CD4-positive, alpha-beta T cell treated with Interleukin-10 for 1 hour (primary cell): ENCODE measurements at regions not wholly inside any gene's neighbourhood (a gene's known extent, or its start where the extent isn't known, plus 50 kb on each side); places are given as distances from the start of the nearest gene placed in this dataset.
"Not testable (repeated sequence)": the region's sequence is repeated elsewhere in the genome, so short reads cannot be mapped to it uniquely, and the experiment has no call there.

Experiments
- DNase-seq: peaks from one replicate; pipeline ENCODE4 v3.0.0-alpha.2; 2020

- DNase-seq = no peak
Observed at GRCh38 chr12:107378609-107379008, 285.3 kb upstream of the CRY1 start.

DNA sequence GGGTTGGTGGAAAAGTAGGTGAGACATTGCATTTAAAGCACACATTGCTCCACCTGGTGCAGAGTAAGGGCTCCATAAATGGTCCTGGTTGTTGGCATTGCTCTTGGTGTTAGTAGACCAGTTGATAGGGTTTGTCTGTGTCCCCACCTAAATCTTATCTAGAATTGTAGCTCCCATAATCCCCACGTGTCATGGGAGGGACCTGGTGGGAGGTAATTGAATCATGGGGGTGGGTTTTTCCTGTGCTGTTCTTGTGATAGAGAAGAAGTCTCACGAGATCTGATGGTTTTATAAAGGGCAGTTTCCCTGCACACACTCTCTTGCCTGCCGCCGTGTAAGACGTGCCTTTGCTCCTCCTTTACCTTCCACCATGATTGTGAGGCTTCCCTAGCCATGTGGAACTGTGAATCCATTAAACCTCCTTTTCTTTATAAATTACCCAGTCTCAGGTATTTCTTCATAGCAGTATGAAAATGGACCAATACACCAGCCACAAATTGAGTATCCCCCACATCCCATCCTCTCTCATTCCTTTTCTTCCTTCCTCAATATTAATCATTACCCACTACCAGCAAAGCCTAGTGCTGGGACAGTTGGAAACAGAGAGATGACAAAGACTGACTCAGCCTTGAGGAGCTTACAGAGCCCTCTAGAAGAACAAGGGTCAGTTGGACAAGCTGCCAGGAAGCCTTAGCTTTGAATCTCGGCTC lies 285.9 kb upstream of the CRY1 start:
- DNase-seq = not testable (repeated sequence)

- DNase-seq = no peak
Observed at GRCh38 chr12:107379852-107380567, 286.7 kb upstream of the CRY1 start.

GRCh38 chr12:107384645-107385044 lies 291.3 kb upstream of the CRY1 start:
- DNase-seq = no peak

DNA sequence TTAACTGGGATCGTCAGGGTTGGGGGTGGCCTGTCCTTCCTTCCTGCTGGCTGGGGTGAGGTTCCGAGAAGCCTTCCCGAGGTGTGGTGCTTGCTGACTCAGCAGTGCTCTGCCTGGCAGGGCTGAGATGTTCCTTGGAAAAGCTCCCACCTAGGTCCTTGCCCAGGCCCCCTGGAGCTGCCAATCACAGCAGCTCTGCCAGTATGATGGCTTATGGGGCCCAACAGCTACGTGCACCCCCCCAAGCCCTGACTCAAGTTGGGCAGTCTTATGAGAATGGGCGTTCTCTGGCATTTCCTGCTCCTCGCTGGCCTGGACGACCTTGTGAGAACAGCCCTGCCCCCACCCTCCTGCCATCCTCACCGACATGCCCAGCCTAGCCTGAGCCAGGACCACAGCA lies 292.2 kb upstream of the CRY1 start:
- DNase-seq = no peak

GRCh38 chr12:107386569-107386968 lies 293.2 kb upstream of the CRY1 start:
- no peak for DNase-seq

GRCh38 chr12:107388263-107388662 lies 294.9 kb upstream of the CRY1 start:
- no peak for DNase-seq

DNA sequence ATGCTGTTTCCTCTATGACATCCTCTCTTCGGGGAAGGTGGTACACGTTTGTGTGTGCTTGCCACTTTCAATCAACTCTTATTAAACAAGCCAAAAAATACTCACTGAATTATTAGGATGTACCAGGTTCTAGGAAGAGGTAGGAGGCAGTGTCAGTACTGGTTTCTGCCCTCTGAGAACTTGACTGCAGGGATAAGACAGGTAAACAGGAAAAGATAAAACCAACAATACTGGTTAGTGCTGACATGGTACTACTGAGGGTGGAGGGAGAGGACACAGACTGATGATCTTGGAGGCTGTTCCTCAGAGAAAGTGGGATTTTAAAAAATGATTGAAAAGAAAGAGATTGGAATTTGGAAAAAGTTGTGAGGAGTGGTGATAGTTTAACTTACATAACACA lies 295.2 kb upstream of the PWP1 start:
- DNase-seq = no peak

- DNase-seq = no peak
Observed at GRCh38 chr12:107393043-107393717, 292.4 kb upstream of the PWP1 start.

DNA sequence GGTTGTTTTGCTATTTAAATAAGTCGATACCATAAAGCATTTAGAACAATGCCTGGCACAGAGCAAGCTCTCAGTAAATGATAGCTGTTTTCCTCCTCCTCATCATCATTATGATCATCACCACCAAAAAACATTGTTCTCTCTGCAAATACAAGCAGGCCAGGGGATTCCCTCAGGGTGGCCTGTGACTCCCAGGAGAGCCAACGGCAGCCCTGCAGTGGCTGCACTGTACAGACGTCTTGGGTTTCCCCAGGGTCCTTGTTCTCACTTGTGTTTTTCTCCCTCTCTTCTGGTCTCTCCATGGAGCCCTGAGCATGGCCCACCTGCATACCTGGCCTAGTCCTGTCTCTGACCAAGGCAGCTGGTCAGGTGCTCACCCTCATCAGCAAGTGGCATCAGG lies 290.9 kb upstream of the PWP1 start:
- no peak for DNase-seq

DNA sequence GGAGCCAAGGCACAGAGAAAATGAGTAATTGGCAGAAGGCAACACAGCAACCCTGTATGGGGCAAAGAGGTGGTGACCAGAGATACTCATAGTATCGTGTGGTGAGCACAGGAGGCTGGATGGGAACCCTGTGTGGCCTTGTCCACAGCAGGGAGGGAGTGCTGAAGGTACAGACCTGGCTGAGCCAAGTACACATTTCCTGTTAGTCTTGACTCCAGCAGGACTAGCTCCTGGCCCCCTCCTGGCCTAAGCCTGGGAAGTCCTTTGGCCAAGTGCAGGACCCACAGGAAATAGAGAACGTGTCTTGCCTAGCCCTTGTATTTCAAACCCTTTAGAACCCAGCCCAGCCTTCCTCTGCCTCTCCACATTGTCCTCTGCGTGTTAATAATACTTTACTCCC lies 289.8 kb upstream of the PWP1 start:
- DNase-seq = no peak

- no peak for DNase-seq
Observed at GRCh38 chr12:107396991-107397390, 288.6 kb upstream of the PWP1 start.

DNA sequence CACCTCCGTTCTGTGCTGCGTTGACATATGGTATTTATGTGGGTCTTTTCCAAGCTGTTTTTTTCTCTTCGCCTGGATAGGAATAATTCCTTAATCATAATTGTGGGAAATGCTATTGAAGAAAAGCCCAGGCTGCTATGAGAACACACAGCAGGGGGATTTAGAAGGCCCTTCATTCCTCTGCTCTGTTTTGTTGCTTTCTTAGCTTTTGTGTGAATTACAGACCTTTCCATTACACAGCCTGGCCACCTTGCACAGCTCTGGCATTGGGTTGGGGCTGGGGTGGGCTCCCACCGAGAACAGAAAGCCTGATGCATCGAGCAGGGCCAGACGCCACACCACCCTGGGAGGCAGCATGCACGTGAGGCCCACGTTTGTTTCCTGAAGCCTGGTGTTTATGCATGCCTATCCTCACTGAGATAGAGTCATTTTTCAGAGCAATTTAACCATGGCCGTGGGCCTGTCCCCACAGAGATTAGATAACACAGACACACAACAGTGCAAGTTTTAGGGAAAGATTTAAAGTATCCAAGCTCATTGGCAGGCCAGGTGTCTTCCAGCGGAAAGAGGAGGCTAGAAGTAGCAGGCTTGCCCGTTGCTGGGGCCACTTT lies 287.6 kb upstream of the PWP1 start:
- DNase-seq = no peak

- no peak for DNase-seq
Observed at GRCh38 chr12:107399046-107399445, 286.6 kb upstream of the PWP1 start.

DNA sequence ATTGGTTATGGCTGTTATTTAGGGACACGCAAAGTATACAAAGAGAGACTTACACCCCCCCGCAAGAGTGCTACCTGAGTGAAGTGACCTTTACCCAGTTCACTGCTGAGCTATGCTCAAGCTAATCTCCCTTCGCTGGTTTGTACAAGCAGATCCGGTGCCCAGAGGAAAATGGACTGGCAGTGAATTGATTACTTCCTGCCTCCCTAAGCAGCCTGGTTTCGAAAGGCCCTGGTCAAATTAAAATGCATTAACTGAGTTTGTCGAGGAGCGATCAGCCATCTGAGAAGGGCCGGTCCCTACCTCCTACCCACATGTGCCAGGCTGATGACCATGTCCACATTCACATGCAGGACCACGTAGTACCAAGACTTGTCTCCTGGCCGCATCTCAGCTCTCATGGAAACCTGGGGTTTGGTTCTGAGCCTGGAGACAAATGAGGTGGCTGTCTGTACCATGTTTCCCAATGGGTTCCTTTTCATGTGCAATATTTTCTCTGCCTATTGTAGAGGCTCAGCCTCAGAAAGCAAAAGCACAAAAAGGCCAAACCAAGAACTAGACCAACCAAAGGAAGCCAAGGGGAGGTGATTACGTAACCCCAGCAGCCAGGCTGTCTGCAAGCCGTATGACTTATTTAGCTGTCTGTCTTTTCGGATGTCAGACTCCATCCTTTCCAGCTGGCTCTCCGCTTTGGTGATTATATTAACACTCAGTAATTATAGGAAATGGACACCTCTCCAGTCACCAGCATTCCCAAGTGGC lies 284.7 kb upstream of the PWP1 start:
- DNase-seq = no peak

- peak; percentile 72 for DNase-seq
Observed at GRCh38 chr12:107402041-107403022, 283.3 kb upstream of the PWP1 start.

DNA sequence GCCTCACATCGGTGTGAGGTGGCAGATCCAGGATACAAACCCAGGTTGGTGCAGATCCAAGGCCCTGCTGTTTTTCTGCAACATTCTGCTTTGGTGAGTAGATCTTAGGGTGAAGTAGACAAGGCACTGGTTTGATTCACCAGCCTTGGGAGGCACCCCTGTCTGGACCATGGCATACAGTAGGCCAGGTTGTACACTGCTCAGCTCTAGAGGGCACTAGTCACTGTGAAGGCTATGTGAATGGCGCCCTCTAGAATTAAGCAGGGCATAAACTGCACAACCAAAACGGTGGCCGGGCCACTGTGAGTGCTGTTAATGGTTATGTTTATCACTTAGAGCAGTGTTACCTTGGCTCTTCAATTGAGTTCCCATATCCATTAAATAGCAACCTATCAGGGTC lies 280.6 kb upstream of the PWP1 start:
- peak; percentile 47 for DNase-seq

DNA sequence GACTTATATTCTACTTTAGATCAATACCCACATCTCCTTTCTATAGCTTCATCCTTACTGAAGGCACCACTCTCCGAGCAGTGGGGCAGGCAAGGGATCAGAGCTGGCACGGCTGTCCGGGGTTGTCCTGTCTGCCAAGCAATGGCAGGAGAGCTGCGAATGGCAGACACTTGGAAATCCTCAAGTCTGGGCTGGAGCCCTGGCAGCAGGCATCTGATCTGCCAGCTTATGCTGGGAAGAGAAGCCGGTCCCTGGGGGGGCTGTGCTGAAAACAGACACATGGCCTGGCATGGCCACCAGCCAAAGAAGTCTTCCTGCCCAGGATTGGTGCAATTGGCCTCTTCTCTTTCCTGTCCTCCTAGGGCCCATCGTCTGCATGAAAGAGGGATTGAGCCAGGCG lies 280.2 kb upstream of the PWP1 start:
- DNase-seq = no peak

GRCh38 chr12:107406932-107407331 lies 278.7 kb upstream of the PWP1 start:
- no peak for DNase-seq

DNA sequence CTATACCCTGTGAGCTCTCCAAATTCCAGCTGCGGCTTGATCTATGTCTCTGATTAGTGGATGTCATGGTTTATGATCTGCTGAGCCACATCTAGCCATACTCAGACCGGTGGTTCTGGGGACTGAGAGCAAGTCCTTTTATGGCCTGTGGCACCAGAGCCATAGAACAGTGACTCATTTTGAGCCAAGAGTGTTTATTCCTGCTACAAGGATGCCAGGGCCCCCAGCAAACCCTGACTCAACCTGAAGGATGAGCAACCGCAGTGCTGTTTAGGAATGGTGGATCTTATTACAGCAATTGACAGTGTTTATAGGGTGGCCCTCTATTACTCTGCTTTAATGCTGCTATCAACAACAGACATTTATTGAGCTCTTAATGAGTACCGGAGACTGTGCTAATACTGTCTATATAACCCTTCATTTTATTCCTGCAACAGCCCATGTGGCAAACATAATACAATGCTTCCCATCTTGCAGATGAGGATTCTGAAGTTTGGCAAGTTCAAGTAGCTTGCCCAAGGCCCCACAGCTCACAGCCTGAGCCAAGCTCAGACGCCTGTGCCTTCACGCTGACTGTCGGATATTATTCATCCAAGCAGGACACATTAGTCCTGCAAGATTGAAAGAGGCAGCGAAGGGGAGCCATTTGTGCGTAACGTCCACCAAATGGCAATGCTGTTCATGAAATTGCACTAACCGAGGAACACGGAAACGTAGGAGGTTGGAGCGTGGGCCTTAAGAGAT lies 273.6 kb upstream of the PWP1 start:
- no peak for DNase-seq

GRCh38 chr12:107415071-107415470 lies 270.5 kb upstream of the PWP1 start:
- DNase-seq = no peak
